Natural killer cell (primary cell): ENCODE measurements at regions not wholly inside any gene's neighbourhood (a gene's known extent, or its start where the extent isn't known, plus 50 kb on each side); places are given as distances from the start of the nearest gene placed in this dataset.
A peak's percentile ranks its signal among the peaks of the same experiment; 100 is the strongest.

Experiments used
- ATAC-seq, 3 donors: fragments of 150-1000 bp in 2 of 3; fragments of 200-7000 bp in 1 of 3; cut with Tn5 transposase; 1 replicate in 1 of 3; 2 replicates in 2 of 3; pipeline ENCODE4 v1.10.0; 2021; ENCODE audit warnings: mild to moderate bottlenecking in 2 of 3, moderate library complexity in 2 of 3
- DNase-seq, 2 donors: peaks; one replicate each; pipeline versions ENCODE4 v3.0.0 to v3.0.0-alpha.2; 2013 to 2021; ENCODE audit warnings: mixed read lengths in 1 of 2
- H3K27ac ChIP-seq: one replicate; pipeline ENCODE4 v1.5.1; 2013; ENCODE audit warnings: mild to moderate bottlenecking, low read length
- H3K27me3 ChIP-seq: one replicate; pipeline ENCODE4 v1.6.1; 2013; ENCODE audit warnings: low read length; ENCODE audit not compliant: control insufficient read depth, insufficient read depth
- H3K36me3 ChIP-seq: one replicate; pipeline ENCODE4 v1.6.1; 2013; ENCODE audit warnings: low read length; ENCODE audit not compliant: control insufficient read depth, insufficient read depth
- H3K4me1 ChIP-seq: one replicate; pipeline ENCODE4 v1.6.1; 2013; ENCODE audit warnings: low read length; ENCODE audit not compliant: control insufficient read depth, insufficient read depth
- H3K4me3 ChIP-seq: one replicate; pipeline ENCODE4 v1.5.1; 2013; ENCODE audit warnings: low read length
- H3K9me3 ChIP-seq: one replicate; pipeline ENCODE4 v1.6.1; 2013; ENCODE audit warnings: low read length; ENCODE audit not compliant: control insufficient read depth, insufficient read depth
- H3K27ac Mint-ChIP-seq, 2 donors: one replicate each; pipeline ENCODE4 v1.8.0; 2022; ENCODE audit warnings: mild to moderate bottlenecking in 2 of 2, mixed read lengths in 2 of 2, moderate library complexity in 1 of 2
- H3K27me3 Mint-ChIP-seq, 2 donors: one replicate each; pipeline ENCODE4 v1.8.0; 2022; ENCODE audit warnings: low read depth in 2 of 2, mixed read lengths in 2 of 2
- H3K36me3 Mint-ChIP-seq: one replicate; pipeline ENCODE4 v1.8.0; 2022; ENCODE audit warnings: mixed read lengths
- H3K4me1 Mint-ChIP-seq, 2 donors: one replicate each; pipeline ENCODE4 v1.8.0; 2022; ENCODE audit warnings: mixed read lengths in 2 of 2
- H3K4me3 Mint-ChIP-seq: one replicate; pipeline ENCODE4 v1.8.0; 2022; ENCODE audit warnings: mild to moderate bottlenecking, moderate library complexity, mixed read lengths
- H3K9me3 Mint-ChIP-seq, 2 donors: one replicate each; pipeline ENCODE4 v1.8.0; 2022; ENCODE audit warnings: mixed read lengths in 2 of 2
- CTCF ChIP-seq: fragments of 200-600 bp; IDR thresholded peaks from one replicate; pipeline ENCODE4 v1.8.0; 2022; ENCODE audit warnings: antibody characterized with exemption
- WGBS: methylation state at CpG from one replicate; pipeline ENCODE4 v1.1.7; 2013; ENCODE audit warnings: missing lambda C conversion rate; ENCODE audit not compliant: insufficient coverage; 5-methylcytosine and 5-hydroxymethylcytosine counted together
- intact Hi-C: fragments of 100-400 bp; cut with micrococcal nuclease; formaldehyde crosslinking; loops from one replicate; pipeline ENCODE4 v1.14.2; 2022

GRCh38 chr3:117721866-117722265, 1012.3 kb downstream of the TUSC7 start:
- intact Hi-C loops = no loop called here
- no peak overlapping the region for H3K4me3 Mint-ChIP-seq
- 78% methylated on average over 2 of the region's 2 CpGs for WGBS
- H3K4me3 ChIP-seq = no peak overlapping the region
- no peaks in the 10 kb centered on the region for H3K36me3 Mint-ChIP-seq
- H3K27me3 Mint-ChIP-seq = no peaks in the 10 kb centered on the region
- H3K4me1 Mint-ChIP-seq = no peaks in the 10 kb centered on the region
- no peak for DNase-seq
- no peak overlapping the region for H3K27ac Mint-ChIP-seq
- TF ChIP-seq CTCF = no peak
- no peak for ATAC-seq
- no peaks in the 10 kb centered on the region for H3K4me1 ChIP-seq
- no peak overlapping the region for H3K27ac ChIP-seq
- no peaks in the 10 kb centered on the region for H3K9me3 ChIP-seq
- H3K9me3 Mint-ChIP-seq = peaks cover 0 to 6% of the 10 kb centered on the region in 2 donors
- no peaks in the 10 kb centered on the region for H3K27me3 ChIP-seq
- H3K36me3 ChIP-seq = no peaks in the 10 kb centered on the region

GRCh38 chr3:117722856-117723255, 1013.3 kb downstream of the TUSC7 start:
- H3K4me1 ChIP-seq = no peaks in the 10 kb centered on the region
- WGBS = 0% methylated on average over 1 of the region's 3 CpGs
- peak in 1 of 2 donors; percentile 1 for DNase-seq
- intact Hi-C loops = no loop called here
- H3K27me3 ChIP-seq = no peaks in the 10 kb centered on the region
- Mint-ChIP-seq H3K9me3 (peaks cover 0 to 7% of the 10 kb centered on the region in 2 donors), H3K36me3 (no peaks in the 10 kb centered on the region), H3K4me3 (no peak overlapping the region), H3K27ac (no peak overlapping the region), H3K27me3 (no peaks in the 10 kb centered on the region), H3K4me1 (no peaks in the 10 kb centered on the region)
- H3K9me3 ChIP-seq = no peaks in the 10 kb centered on the region
- no peak overlapping the region for H3K4me3 ChIP-seq
- no peak overlapping the region for H3K27ac ChIP-seq
- TF ChIP-seq CTCF = no peak
- no peak for ATAC-seq
- no peaks in the 10 kb centered on the region for H3K36me3 ChIP-seq

- Mint-ChIP-seq H3K4me1 (no peaks in the 10 kb centered on the region), H3K36me3 (no peaks in the 10 kb centered on the region), H3K27me3 (no peaks in the 10 kb centered on the region), H3K27ac (no peak overlapping the region), H3K4me3 (no peak overlapping the region), H3K9me3 (peaks cover 0 to 6% of the 10 kb centered on the region in 2 donors)
- Histone ChIP-seq H3K27me3 (no peaks in the 10 kb centered on the region), H3K36me3 (no peaks in the 10 kb centered on the region), H3K4me3 (no peak overlapping the region), H3K9me3 (no peaks in the 10 kb centered on the region), H3K4me1 (no peaks in the 10 kb centered on the region), H3K27ac (no peak overlapping the region)
- DNase-seq (no peak), ATAC-seq (no peak)
- TF ChIP-seq CTCF = no peak
- intact Hi-C loops = no loop called here
- no CpG with 5 or more reads among the region's 3 CpGs for WGBS
These were observed 1014.2 kb downstream of the TUSC7 start for GRCh38 chr3:117723825-117724224.

GRCh38 chr3:117725314-117725713, 1015.7 kb downstream of the TUSC7 start:
- Mint-ChIP-seq H3K36me3 (no peaks in the 10 kb centered on the region), H3K4me3 (no peak overlapping the region), H3K4me1 (no peaks in the 10 kb centered on the region), H3K9me3 (peaks cover 2 to 6% of the 10 kb centered on the region in 2 donors), H3K27ac (no peak overlapping the region), H3K27me3 (no peaks in the 10 kb centered on the region)
- DNase-seq = no peak
- ATAC-seq = no peak
- no peak overlapping the region for H3K27ac ChIP-seq
- H3K4me3 ChIP-seq = no peak overlapping the region
- H3K4me1 ChIP-seq = no peaks in the 10 kb centered on the region
- no peaks in the 10 kb centered on the region for H3K9me3 ChIP-seq
- no peak for TF ChIP-seq CTCF
- intact Hi-C loops = no loop called here
- no peaks in the 10 kb centered on the region for H3K36me3 ChIP-seq
- 87% methylated on average over 4 of the region's 4 CpGs for WGBS
- no peaks in the 10 kb centered on the region for H3K27me3 ChIP-seq
